ENCODE measurements at regions not wholly inside any gene's neighbourhood (a gene's known extent, or its start where the extent isn't known, plus 50 kb on each side); places are given as distances from the start of the nearest gene placed in this dataset.

GRCh38 chr9:1274334-1274733 lies 224.2 kb downstream of the DMRT2 start:
- Histone ChIP-seq H3K27ac (ENCODE audit: low read depth in 1 of 2, low read length in 2 of 2) (no peak overlapping the region), H3K9me3 (ENCODE audit: control insufficient read depth in 4 of 4, low read length in 3 of 4) (no peaks in the 10 kb centered on the region), H3K27me3 (ENCODE audit: control insufficient read depth in 4 of 4, insufficient read depth in 4 of 4, low read length in 3 of 4) (no peaks in the 10 kb centered on the region), H3K36me3 (ENCODE audit: control insufficient read depth in 4 of 4, insufficient read depth in 3 of 4, low read depth in 1 of 4, low read length in 3 of 4) (no peaks in the 10 kb centered on the region), H3K9ac (ENCODE audit: low read depth in 1 of 2, low read length in 2 of 2) (no peak overlapping the region), H3K4me1 (ENCODE audit: control insufficient read depth in 4 of 4, insufficient read depth in 4 of 4, low read length in 3 of 4) (no peaks in the 10 kb centered on the region), H3K4me3 (ENCODE audit: low read depth in 1 of 3, low read length in 3 of 3) (no peak overlapping the region)
- TF ChIP-seq RAD21 (IDR thresholded peaks at IDR 0.05) (no peak), JUND (IDR thresholded peaks at IDR 0.05) (no peak), GABPA (IDR thresholded peaks at IDR 0.05 in 1 of 2, conservative IDR thresholded peaks at IDR 0.05 in 1 of 2) (no peak), SP1 (IDR thresholded peaks at IDR 0.05) (no peak), YY1 (IDR thresholded peaks at IDR 0.05) (no peak), RXRA (IDR thresholded peaks at IDR 0.05) (no peak), EGR1 (IDR thresholded peaks at IDR 0.05; ENCODE audit: low read depth in 2 of 2) (no peak), ATF3 (IDR thresholded peaks at IDR 0.05) (no peak), CTCF (IDR thresholded peaks at IDR 0.05; ENCODE audit: low read depth, low read length, missing input control) (no peak), HNF4A (conservative IDR thresholded peaks at IDR 0.05) (no peak), MAX (IDR thresholded peaks at IDR 0.05) (no peak), REST (IDR thresholded peaks at IDR 0.05) (no peak), ZBTB33 (IDR thresholded peaks at IDR 0.05) (no peak), FOXA1 (IDR thresholded peaks at IDR 0.05) (no peak), HNF4G (IDR thresholded peaks at IDR 0.05) (no peak), NR2F2 (IDR thresholded peaks at IDR 0.05) (no peak), TAF1 (conservative IDR thresholded peaks at IDR 0.05) (no peak), FOXA2 (IDR thresholded peaks at IDR 0.05) (no peak)
- DNase-seq (ENCODE audit: low spot score) = no peak
- 66% methylated on average over 2 of the region's 2 CpGs for WGBS

All from liver (tissue), 8 donors.